ENCODE measurements at regions not wholly inside any gene's neighbourhood (a gene's known extent, or its start where the extent isn't known, plus 50 kb on each side); places are given as distances from the start of the nearest gene placed in this dataset.
A peak's percentile ranks its signal among the peaks of the same experiment; 100 is the strongest.

DNA sequence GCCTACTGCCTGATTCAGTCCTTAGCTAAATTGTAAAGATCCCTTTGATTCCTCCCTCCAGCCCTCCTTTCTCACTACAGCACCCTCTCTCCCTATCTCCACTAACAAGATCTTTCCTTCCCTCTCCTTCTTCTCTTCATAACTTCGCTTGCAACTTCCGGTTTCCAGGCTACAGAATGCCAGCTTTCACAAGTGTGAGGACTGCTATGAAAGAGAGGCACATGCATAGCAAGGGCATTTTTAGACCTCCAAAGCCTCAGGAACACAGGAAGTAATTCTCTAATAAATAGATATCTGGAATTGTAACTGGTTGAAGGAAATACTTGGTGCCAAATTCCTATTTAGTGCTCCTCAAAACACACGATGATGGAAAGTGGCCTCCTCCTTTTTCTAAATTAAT is 196.7 kb downstream of the HLX start:
- TF ChIP-seq ZFP30 (CRISPR knock-in tag; IDR thresholded peaks at IDR 0.05), result no peak
- TF ChIP-seq PATZ1 (CRISPR knock-in tag; IDR thresholded peaks at IDR 0.05; ENCODE audit: borderline replicate concordance), result no peak
- TF ChIP-seq RARB (CRISPR knock-in tag; IDR thresholded peaks at IDR 0.05), result no peak
- TF ChIP-seq ZFP3 (CRISPR knock-in tag; IDR thresholded peaks at IDR 0.05), result no peak
- TF ChIP-seq OSR1 (CRISPR knock-in tag; IDR thresholded peaks at IDR 0.05), result no peak
- no peak for TF ChIP-seq ZNF565 (CRISPR knock-in tag; conservative IDR thresholded peaks at IDR 0.05; ENCODE audit: low read depth)
- TF ChIP-seq, protein P1, sequence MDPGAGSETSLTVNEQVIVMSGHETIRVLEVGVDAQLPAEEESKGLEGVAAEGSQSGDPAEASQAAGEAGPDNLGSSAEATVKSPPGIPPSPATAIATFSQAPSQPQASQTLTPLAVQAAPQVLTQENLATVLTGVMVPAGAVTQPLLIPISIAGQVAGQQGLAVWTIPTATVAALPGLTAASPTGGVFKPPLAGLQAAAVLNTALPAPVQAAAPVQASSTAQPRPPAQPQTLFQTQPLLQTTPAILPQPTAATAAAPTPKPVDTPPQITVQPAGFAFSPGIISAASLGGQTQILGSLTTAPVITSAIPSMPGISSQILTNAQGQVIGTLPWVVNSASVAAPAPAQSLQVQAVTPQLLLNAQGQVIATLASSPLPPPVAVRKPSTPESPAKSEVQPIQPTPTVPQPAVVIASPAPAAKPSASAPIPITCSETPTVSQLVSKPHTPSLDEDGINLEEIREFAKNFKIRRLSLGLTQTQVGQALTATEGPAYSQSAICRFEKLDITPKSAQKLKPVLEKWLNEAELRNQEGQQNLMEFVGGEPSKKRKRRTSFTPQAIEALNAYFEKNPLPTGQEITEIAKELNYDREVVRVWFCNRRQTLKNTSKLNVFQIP (CRISPR knock-in tag; IDR thresholded peaks at IDR 0.05; ENCODE audit: borderline replicate concordance, low read depth), result no peak
- no peak for TF ChIP-seq CSDC2 (CRISPR knock-in tag; IDR thresholded peaks at IDR 0.05)
- TF ChIP-seq ZNF8 (CRISPR knock-in tag; IDR thresholded peaks at IDR 0.05), result no peak
- TF ChIP-seq ZC3H10 (CRISPR knock-in tag; IDR thresholded peaks at IDR 0.05), result no peak
- no peak for TF ChIP-seq SNAI2 (CRISPR knock-in tag; IDR thresholded peaks at IDR 0.05)
- TF ChIP-seq PPARA (CRISPR knock-in tag; IDR thresholded peaks at IDR 0.05; ENCODE audit: borderline replicate concordance), result no peak
- TF ChIP-seq ISL1 (CRISPR knock-in tag; IDR thresholded peaks at IDR 0.05), result no peak
- no peak for TF ChIP-seq TOX (CRISPR knock-in tag; IDR thresholded peaks at IDR 0.05; ENCODE audit: borderline replicate concordance)
- TF ChIP-seq, protein P2, sequence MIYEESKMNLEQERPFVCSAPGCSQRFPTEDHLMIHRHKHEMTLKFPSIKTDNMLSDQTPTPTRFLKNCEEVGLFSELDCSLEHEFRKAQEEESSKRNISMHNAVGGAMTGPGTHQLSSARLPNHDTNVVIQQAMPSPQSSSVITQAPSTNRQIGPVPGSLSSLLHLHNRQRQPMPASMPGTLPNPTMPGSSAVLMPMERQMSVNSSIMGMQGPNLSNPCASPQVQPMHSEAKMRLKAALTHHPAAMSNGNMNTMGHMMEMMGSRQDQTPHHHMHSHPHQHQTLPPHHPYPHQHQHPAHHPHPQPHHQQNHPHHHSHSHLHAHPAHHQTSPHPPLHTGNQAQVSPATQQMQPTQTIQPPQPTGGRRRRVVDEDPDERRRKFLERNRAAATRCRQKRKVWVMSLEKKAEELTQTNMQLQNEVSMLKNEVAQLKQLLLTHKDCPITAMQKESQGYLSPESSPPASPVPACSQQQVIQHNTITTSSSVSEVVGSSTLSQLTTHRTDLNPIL (CRISPR knock-in tag; IDR thresholded peaks at IDR 0.05; ENCODE audit: low read depth), result no peak
- no peak for TF ChIP-seq TCF4 (CRISPR knock-in tag; IDR thresholded peaks at IDR 0.05; ENCODE audit: borderline replicate concordance)
- TF ChIP-seq ESRRG (CRISPR knock-in tag; IDR thresholded peaks at IDR 0.05), result no peak

DNA sequence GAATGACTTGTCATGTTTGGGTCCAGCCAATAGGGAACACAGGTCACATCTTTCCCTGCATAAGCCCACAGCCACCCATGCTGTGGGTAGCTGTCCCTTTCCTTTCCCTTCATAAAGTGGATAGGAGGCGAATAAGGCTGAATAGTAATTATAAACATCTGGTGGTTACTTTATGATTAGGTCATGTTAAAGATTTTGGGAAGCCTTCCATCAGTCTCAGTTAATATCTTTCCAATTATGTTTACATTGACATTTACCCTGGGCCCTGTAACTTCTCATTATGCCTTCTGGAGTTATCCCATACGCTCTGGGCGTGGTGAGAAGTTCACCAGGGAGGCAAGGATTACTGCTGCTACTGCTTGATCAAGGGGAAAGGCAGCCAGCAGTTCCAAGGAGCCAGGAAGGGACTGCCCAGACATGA is 197.2 kb downstream of the HLX start:
- peak; percentile 89 for ATAC-seq
- TF ChIP-seq, protein P1 (CRISPR knock-in tag; IDR thresholded peaks at IDR 0.05; ENCODE audit: borderline replicate concordance, low read depth), result no peak
- TF ChIP-seq TOX (CRISPR knock-in tag; IDR thresholded peaks at IDR 0.05; ENCODE audit: borderline replicate concordance) (no peak; the same call in 1 of the 2 replicates), OSR1 (CRISPR knock-in tag; IDR thresholded peaks at IDR 0.05) (no peak), PATZ1 (CRISPR knock-in tag; IDR thresholded peaks at IDR 0.05; ENCODE audit: borderline replicate concordance) (no peak; the same call in 1 of the 2 replicates), ARNTL (CRISPR knock-in tag; IDR thresholded peaks at IDR 0.05; ENCODE audit: borderline replicate concordance, low read depth) (no peak), RARB (CRISPR knock-in tag; IDR thresholded peaks at IDR 0.05) (no peak), CSDC2 (CRISPR knock-in tag; IDR thresholded peaks at IDR 0.05) (no peak), ISL1 (CRISPR knock-in tag; IDR thresholded peaks at IDR 0.05) (no peak), PPARA (CRISPR knock-in tag; IDR thresholded peaks at IDR 0.05; ENCODE audit: borderline replicate concordance) (no peak), GLIS3 (CRISPR knock-in tag; IDR thresholded peaks at IDR 0.05) (no peak), ZNF8 (CRISPR knock-in tag; IDR thresholded peaks at IDR 0.05) (no peak), ZFP3 (CRISPR knock-in tag; IDR thresholded peaks at IDR 0.05) (no peak), TCF4 (CRISPR knock-in tag; IDR thresholded peaks at IDR 0.05; ENCODE audit: borderline replicate concordance) (no peak), SNAI2 (CRISPR knock-in tag; IDR thresholded peaks at IDR 0.05) (no peak), ZFP30 (CRISPR knock-in tag; IDR thresholded peaks at IDR 0.05) (no peak), BACH2 (CRISPR knock-in tag; IDR thresholded peaks at IDR 0.05; ENCODE audit: borderline replicate concordance) (no peak), ZC3H10 (CRISPR knock-in tag; IDR thresholded peaks at IDR 0.05) (no peak), ZNF565 (CRISPR knock-in tag; conservative IDR thresholded peaks at IDR 0.05; ENCODE audit: low read depth) (no peak)
- TF ChIP-seq, protein P3, sequence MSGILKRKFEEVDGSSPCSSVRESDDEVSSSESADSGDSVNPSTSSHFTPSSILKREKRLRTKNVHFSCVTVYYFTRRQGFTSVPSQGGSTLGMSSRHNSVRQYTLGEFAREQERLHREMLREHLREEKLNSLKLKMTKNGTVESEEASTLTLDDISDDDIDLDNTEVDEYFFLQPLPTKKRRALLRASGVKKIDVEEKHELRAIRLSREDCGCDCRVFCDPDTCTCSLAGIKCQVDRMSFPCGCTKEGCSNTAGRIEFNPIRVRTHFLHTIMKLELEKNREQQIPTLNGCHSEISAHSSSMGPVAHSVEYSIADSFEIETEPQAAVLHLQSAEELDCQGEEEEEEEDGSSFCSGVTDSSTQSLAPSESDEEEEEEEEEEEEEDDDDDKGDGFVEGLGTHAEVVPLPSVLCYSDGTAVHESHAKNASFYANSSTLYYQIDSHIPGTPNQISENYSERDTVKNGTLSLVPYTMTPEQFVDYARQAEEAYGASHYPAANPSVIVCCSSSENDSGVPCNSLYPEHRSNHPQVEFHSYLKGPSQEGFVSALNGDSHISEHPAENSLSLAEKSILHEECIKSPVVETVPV (CRISPR knock-in tag; IDR thresholded peaks at IDR 0.05), result no peak

More for the DNA sequence above, 196.7 kb downstream of the HLX start:
- ATAC-seq, result peak; percentile 58
